H1 (cell line): ENCODE measurements at regions not wholly inside any gene's neighbourhood (a gene's known extent, or its start where the extent isn't known, plus 50 kb on each side); places are given as distances from the start of the nearest gene placed in this dataset.

Experiments used
- CTCF ChIA-PET: fragments of 300-600 bp; sonication (Branson Sonifier 250); formaldehyde crosslinking; loops from one replicate; lab custom pipeline; 2021; ENCODE audit not compliant: partially characterized antibody; lab: Charles Lee
- POLR2A ChIA-PET: fragments of 300-600 bp; sonication (Branson Sonifier 250); formaldehyde crosslinking; loops from one replicate; lab custom pipeline; 2021; ENCODE audit warnings: inconsistent platforms; ENCODE audit not compliant: partially characterized antibody; lab: Charles Lee
- DNase-seq, 2 experiments: peaks; one replicate each; pipeline versions ENCODE4 v3.0.0 to v3.0.0-alpha.2; 2010 to 2022; ENCODE audit warnings: low spot score in 2 of 2, low read depth in 1 of 2, mixed read lengths in 1 of 2
- FAIRE-seq: peaks from 2 replicates; lab custom pipeline; 2011; peaks lifted over from hg19 to GRCh38; lab: Jason Lieb, UNC
- H2AFZ ChIP-seq: 2 replicates; pipeline ENCODE4 v1.8.1; 2012; ENCODE audit warnings: low read length, inconsistent platforms
- H2AK5ac ChIP-seq: 2 replicates; pipeline ENCODE4 v1.6.1; 2013; ENCODE audit warnings: low read depth, low read length
- H2BK120ac ChIP-seq: replicated peaks from 2 replicates; pipeline ENCODE3; 2013; ENCODE audit warnings: low read depth, low read length, inconsistent platforms
- H2BK12ac ChIP-seq: 2 replicates; pipeline ENCODE4 v1.6.1; 2013; ENCODE audit warnings: low read depth, low read length
- H2BK15ac ChIP-seq: 2 replicates; pipeline ENCODE4 v1.6.1; 2013; ENCODE audit warnings: low read length
- H2BK20ac ChIP-seq: 2 replicates; pipeline ENCODE4 v1.6.1; 2013; ENCODE audit warnings: low read length
- H2BK5ac ChIP-seq: 2 replicates; pipeline ENCODE4 v1.6.1; 2013; ENCODE audit warnings: low read depth, low read length
- H3K14ac ChIP-seq: 2 replicates; pipeline ENCODE4 v1.6.1; 2013; ENCODE audit warnings: inconsistent platforms; ENCODE audit not compliant: insufficient read length
- H3K18ac ChIP-seq: 2 replicates; pipeline ENCODE4 v1.6.1; 2013; ENCODE audit warnings: low read length; ENCODE audit errors: extremely low read depth
- H3K23ac ChIP-seq: 2 replicates; pipeline ENCODE4 v1.6.1; 2013; ENCODE audit warnings: inconsistent platforms; ENCODE audit not compliant: insufficient read length
- H3K23me2 ChIP-seq: 2 replicates; pipeline ENCODE4 v1.6.1; 2013; ENCODE audit warnings: low read depth, low read length
- H3K27ac ChIP-seq: 2 replicates; pipeline ENCODE4 v1.6.1; 2011; ENCODE audit warnings: low read depth, low read length, inconsistent platforms
- H3K27me3 ChIP-seq, 4 experiments: replicated peaks in 1 of 4; 1 replicate in 1 of 4; 2 replicates in 3 of 4; pipeline versions ENCODE4 v1.6.1 to v1.8.1; 2011 to 2013; ENCODE audit warnings: low read length in 3 of 4, mild to moderate bottlenecking in 3 of 4, inconsistent platforms in 2 of 4, mixed read lengths in 2 of 4, moderate library complexity in 1 of 4; ENCODE audit not compliant: control insufficient read depth in 3 of 4, insufficient read depth in 3 of 4; ENCODE audit errors: extremely low read depth in 1 of 4
- H3K36me3 ChIP-seq, 4 experiments: 2 replicates each; pipeline versions ENCODE4 v1.6.1 to v1.8.1; 2011 to 2013; ENCODE audit warnings: mild to moderate bottlenecking in 4 of 4, low read length in 3 of 4, moderate library complexity in 2 of 4, control low read depth in 1 of 4, inconsistent platforms in 1 of 4; ENCODE audit not compliant: insufficient read depth in 4 of 4, control insufficient read depth in 2 of 4
- H3K4ac ChIP-seq: replicated peaks from 2 replicates; pipeline ENCODE3; 2013; ENCODE audit warnings: low read length, low read depth, mixed read lengths, inconsistent platforms; ENCODE audit not compliant: insufficient read length
- H3K4me1 ChIP-seq, 4 experiments: replicated peaks in 1 of 4; 1 replicate in 1 of 4; 2 replicates in 3 of 4; pipeline versions ENCODE4 v1.6.1 to v1.8.1; 2011 to 2013; ENCODE audit warnings: low read length in 3 of 4, inconsistent platforms in 2 of 4, mixed read lengths in 1 of 4; ENCODE audit not compliant: insufficient read depth in 4 of 4, control insufficient read depth in 3 of 4
- H3K4me2 ChIP-seq, 2 experiments: 2 replicates each; pipeline versions ENCODE4 v1.6.1 to v1.8.1; 2011 to 2013; ENCODE audit warnings: low read depth in 2 of 2, low read length in 2 of 2, control low read depth in 1 of 2, inconsistent platforms in 1 of 2, mild to moderate bottlenecking in 1 of 2; ENCODE audit not compliant: insufficient read depth in 1 of 2
- H3K4me3 ChIP-seq, 4 experiments: fragments of 200-600, 300-600 bp in 1 of 4; sonication (generic), shearing (Covaris generic), sonication (Bioruptor Twin) in 1 of 4; 2 replicates each; pipeline versions ENCODE4 v1.5.1 to v1.8.1; 2011 to 2016; ENCODE audit warnings: low read length in 4 of 4, low read depth in 3 of 4, control low read depth in 2 of 4, inconsistent platforms in 2 of 4, mild to moderate bottlenecking in 2 of 4, mixed read lengths in 1 of 4, moderate library complexity in 1 of 4; ENCODE audit not compliant: insufficient read depth in 2 of 4; ENCODE audit errors: extremely low read depth in 1 of 4
- H3K56ac ChIP-seq: replicated peaks from 2 replicates; pipeline ENCODE3; 2013; ENCODE audit warnings: low read depth, mild to moderate bottlenecking, mixed read lengths, low read length, inconsistent platforms; ENCODE audit not compliant: insufficient read length
- H3K79me1 ChIP-seq: 2 replicates; pipeline ENCODE4 v1.6.1; 2013; ENCODE audit warnings: low read depth, low read length, control low read depth
- H3K79me2 ChIP-seq, 2 experiments: 2 replicates each; pipeline versions ENCODE4 v1.6.1 to v1.8.1; 2012 to 2013; ENCODE audit warnings: low read length in 2 of 2, mild to moderate bottlenecking in 2 of 2, inconsistent platforms in 1 of 2; ENCODE audit not compliant: insufficient read depth in 2 of 2, control insufficient read depth in 1 of 2
- H3K9ac ChIP-seq, 4 experiments: replicated peaks in 1 of 4; 1 replicate in 1 of 4; 2 replicates in 3 of 4; pipeline versions ENCODE4 v1.6.1 to v1.8.1; 2011 to 2013; ENCODE audit warnings: low read depth in 3 of 4, low read length in 3 of 4, control low read depth in 2 of 4, mild to moderate bottlenecking in 2 of 4, moderate library complexity in 2 of 4, inconsistent platforms in 1 of 4; ENCODE audit errors: extremely low read depth in 1 of 4
- H3K9me3 ChIP-seq, 2 experiments: 2 replicates each; pipeline versions ENCODE4 v1.6.1 to v1.8.1; 2012 to 2013; ENCODE audit warnings: mild to moderate bottlenecking in 2 of 2, moderate library complexity in 2 of 2, control low read depth in 1 of 2, inconsistent platforms in 1 of 2, low read depth in 1 of 2, low read length in 1 of 2, mixed read lengths in 1 of 2; ENCODE audit not compliant: insufficient read depth in 2 of 2
- H4K20me1 ChIP-seq, 2 experiments: replicated peaks in 1 of 2; 2 replicates each; pipeline versions ENCODE3 to v1.8.1; 2011 to 2013; ENCODE audit warnings: inconsistent platforms in 2 of 2, low read length in 2 of 2, mild to moderate bottlenecking in 1 of 2; ENCODE audit not compliant: insufficient read depth in 2 of 2, control insufficient read depth in 1 of 2
- H4K5ac ChIP-seq: 2 replicates; pipeline ENCODE4 v1.6.1; 2013; ENCODE audit warnings: low read length, low read depth, mixed read lengths, inconsistent platforms; ENCODE audit not compliant: insufficient read length
- H4K8ac ChIP-seq: 2 replicates; pipeline ENCODE4 v1.8.0; 2013; ENCODE audit warnings: mild to moderate bottlenecking, moderate library complexity, low read length, inconsistent platforms; ENCODE audit not compliant: insufficient read depth; ENCODE audit errors: extremely low read depth
- H4K91ac ChIP-seq: replicated peaks from 2 replicates; pipeline ENCODE3; 2013; ENCODE audit warnings: low read length, mixed read lengths, inconsistent platforms; ENCODE audit not compliant: insufficient read length
- ASH2L ChIP-seq: fragments of 200-600, 300-600 bp; sonication (generic); IDR thresholded peaks from one replicate; pipeline ENCODE4 v1.7.1; 2017; ENCODE audit warnings: low read length
- BACH1 ChIP-seq: IDR thresholded peaks from 2 replicates; pipeline ENCODE4 v1.6.1; 2012; ENCODE audit warnings: low read length, improper control_type of control experiment
- BCL11A ChIP-seq, 2 experiments: IDR thresholded peaks; one replicate each; pipeline ENCODE4 v1.6.1; 2011; ENCODE audit warnings: low read depth in 2 of 2, low read length in 2 of 2, mild to moderate bottlenecking in 2 of 2
- BRCA1 ChIP-seq: IDR thresholded peaks from 2 replicates; pipeline ENCODE4 v1.6.1; 2012; ENCODE audit warnings: low read depth, low read length, improper control_type of control experiment
- CBX5 ChIP-seq: fragments of 300-800, 300-1000 bp; sonication (generic); IDR thresholded peaks from 2 replicates; pipeline ENCODE4 v1.7.1; 2016; ENCODE audit warnings: antibody characterized with exemption, low read length, low read depth
- CHD1 ChIP-seq: IDR thresholded peaks from 2 replicates; pipeline ENCODE4 v1.6.1; 2012; ENCODE audit warnings: low read depth, low read length, improper control_type of control experiment
- CHD2 ChIP-seq: IDR thresholded peaks from 2 replicates; pipeline ENCODE4 v1.6.1; 2012; ENCODE audit warnings: low read length, improper control_type of control experiment
- CTBP2 ChIP-seq: IDR thresholded peaks from 2 replicates; pipeline ENCODE4 v1.7.0; 2011; ENCODE audit warnings: borderline replicate concordance, mild to moderate bottlenecking, moderate library complexity, mixed read lengths, low read length; ENCODE audit not compliant: insufficient read depth, insufficient read length
- EZH2 ChIP-seq: fragments of 200-600 bp; sonication (generic); IDR thresholded peaks from 2 replicates; pipeline ENCODE4 v1.7.1; 2012; ENCODE audit warnings: low read depth, mild to moderate bottlenecking, moderate library complexity, low read length, inconsistent platforms; ENCODE audit not compliant: severe bottlenecking
- FOSL1 ChIP-seq: IDR thresholded peaks from 2 replicates; pipeline ENCODE4 v1.6.1; 2011; ENCODE audit warnings: mild to moderate bottlenecking, low read depth, low read length, moderate library complexity; ENCODE audit not compliant: insufficient read depth
- NANOG ChIP-seq: IDR thresholded peaks from 2 replicates; pipeline ENCODE4 v1.6.1; 2011; ENCODE audit warnings: low read length, low read depth, mild to moderate bottlenecking, inconsistent platforms; ENCODE audit not compliant: insufficient read depth, poor library complexity, severe bottlenecking
- POU5F1 ChIP-seq: IDR thresholded peaks from 2 replicates; pipeline ENCODE4 v1.6.1; 2011; ENCODE audit warnings: low read depth, mild to moderate bottlenecking, low read length, moderate library complexity
- SIX5 ChIP-seq: IDR thresholded peaks from 2 replicates; pipeline ENCODE4 v1.6.1; 2011; ENCODE audit warnings: mild to moderate bottlenecking, low read depth, low read length
- SP2 ChIP-seq: IDR thresholded peaks from 2 replicates; pipeline ENCODE4 v1.6.1; 2012; ENCODE audit warnings: mild to moderate bottlenecking, low read length, inconsistent platforms
- SUZ12 ChIP-seq: fragments of 200-600 bp; sonication (generic); IDR thresholded peaks from 2 replicates; pipeline ENCODE4 v1.6.1; 2012; ENCODE audit warnings: mild to moderate bottlenecking, inconsistent platforms, low read length, moderate library complexity, mixed read lengths
- WGBS, 2 experiments: shearing (Covaris generic) in 1 of 2; methylation state at CpG; one replicate each; pipeline versions ENCODE4 v1.1.6 to v1.1.7; 2013 to 2015; ENCODE audit warnings: low lambda C conversion rate in 2 of 2, mixed read lengths in 2 of 2, inconsistent platforms in 1 of 2, low coverage in 1 of 2, missing lambda C conversion rate in 1 of 2; ENCODE audit not compliant: insufficient replicate concordance in 2 of 2, insufficient coverage in 1 of 2, insufficient read length in 1 of 2; ENCODE audit errors: extremely low coverage in 1 of 2, missing lambda C conversion rate in 1 of 2; 5-methylcytosine and 5-hydroxymethylcytosine counted together

DNA sequence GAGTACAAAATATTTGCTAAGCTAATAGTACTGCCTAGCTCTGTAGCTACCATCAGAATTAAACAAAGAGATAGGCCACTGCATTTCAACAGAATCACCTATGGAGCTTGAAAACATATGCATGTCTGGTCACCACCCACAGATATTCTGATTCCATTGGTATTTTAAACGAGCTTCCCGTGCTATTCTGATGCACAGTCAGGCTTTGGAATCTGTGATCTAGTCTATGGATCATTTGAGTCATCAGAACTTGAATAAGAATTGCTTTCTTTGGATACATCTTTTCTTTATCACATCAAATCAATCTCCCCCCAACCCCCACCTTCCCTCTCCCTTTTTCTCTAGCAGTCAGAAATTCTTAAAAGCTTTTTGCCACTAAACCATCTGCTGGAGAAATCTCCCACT is 124.7 kb downstream of the NPIPB5 start:
- Histone ChIP-seq H3K9me3 (peaks cover 0 to 3% of the 10 kb centered on the region in 2 experiments; a peak in 1 of 4 replicates), H2BK20ac (no peak overlapping the region), H2BK5ac (peak overlapping the region; percentile 88; the same call in 1 of the 2 replicates), H2AFZ (no peak overlapping the region), H3K79me2 (no peaks in the 10 kb centered on the region), H4K8ac (no peak overlapping the region), H3K27me3 (no peaks in the 10 kb centered on the region), H3K14ac (no peak overlapping the region), H3K18ac (peak overlapping the region; percentile 32; the same call in 1 of the 2 replicates), H3K4ac (no peak overlapping the region), H2BK15ac (no peak overlapping the region), H3K36me3 (no peaks in the 10 kb centered on the region), H3K4me2 (peak overlapping the region; percentile 46 to 61), H2BK12ac (no peak overlapping the region), H3K4me1 (peaks cover 13 to 30% (median 24%) of the 10 kb centered on the region in 4 experiments; a peak in 6 of 7 replicates), H3K56ac (no peak overlapping the region), H4K5ac (peak overlapping the region; percentile 82), H3K79me1 (no peaks in the 10 kb centered on the region), H2BK120ac (no peak overlapping the region), H3K9ac (no peak overlapping the region), H3K4me3 (peak overlapping the region in 1 of 4 experiments; percentile 36; a peak in 2 of 8 replicates), H2AK5ac (no peak overlapping the region), H4K20me1 (no peaks in the 10 kb centered on the region), H3K23me2 (no peaks in the 10 kb centered on the region), H3K23ac (no peak overlapping the region), H4K91ac (peak overlapping the region; percentile 5), H3K27ac (peak overlapping the region; percentile 72)
- ChIA-PET CTCF (interaction anchor here (1.3 to 1.7 kb wide), 2 partner anchors 9 to 35 kb away, joined by 5 read pairs; no protein-coding TSS in a partner anchor), POLR2A (interaction anchor here (1.2 to 2.5 kb wide), 6 partner anchors 8 to 31 kb away, joined by 3 to 8 read pairs (median 5); no protein-coding TSS in a partner anchor)
- WGBS, 2 experiments = 0% methylated on average over 2 of the region's 2 CpGs; no CpG with 5 or more reads in 1 of the 2 experiments
- FAIRE-seq (peak; percentile 58), DNase-seq (peak in 1 of 2 experiments; percentile 78)
- peak; percentile 54 for TF ChIP-seq ASH2L
- TF ChIP-seq POU5F1 = peak; percentile 56; the same call in 1 of the 2 replicates
- TF ChIP-seq BACH1 = no peak
- TF ChIP-seq CHD1 = no peak
- no peak for TF ChIP-seq BRCA1
- no peak for TF ChIP-seq CHD2
- TF ChIP-seq SUZ12 = no peak
- TF ChIP-seq CTBP2 = no peak
- TF ChIP-seq NANOG = peak; percentile 30
- TF ChIP-seq SP2 = no peak
- TF ChIP-seq EZH2 = no peak
- TF ChIP-seq BCL11A (IDR thresholded peaks at IDR 0.05; ENCODE audit: low read depth in 2 of 2, low read length in 2 of 2) = no peak
- no peak for TF ChIP-seq FOSL1
- no peak for TF ChIP-seq SIX5
- no peak for TF ChIP-seq CBX5
